ENCODE measurements at regions not wholly inside any gene's neighbourhood (a gene's known extent, or its start where the extent isn't known, plus 50 kb on each side); places are given as distances from the start of the nearest gene placed in this dataset.

GRCh38 chr21:35361988-35362387 lies 312.9 kb upstream of the RUNX1 start:
- Histone ChIP-seq H3K27ac (no peak overlapping the region), H3K27me3 (no peaks in the 10 kb centered on the region), H3K4me3 (no peak overlapping the region), H3K9me3 (no peaks in the 10 kb centered on the region), H3K36me3 (no peaks in the 10 kb centered on the region), H3K4me1 (no peaks in the 10 kb centered on the region)
- DNase-seq = no peak
- intact Hi-C loops (cut with DNase I) = no loop called here
- no peak for ATAC-seq
- FAIRE-seq = no peak
- no peak for TF ChIP-seq CTCF (IDR thresholded peaks at IDR 0.05)

GRCh38 chr21:35360870-35361570 lies 311.9 kb upstream of the RUNX1 start:
- WGBS, 2 donors = 86 to 89% methylated on average over 6 of the region's 6 CpGs
- H3K9me3 ChIP-seq = no peaks in the 10 kb centered on the region
- no peak overlapping the region for H3K4me3 ChIP-seq
- no peaks in the 10 kb centered on the region for H3K4me1 ChIP-seq
- H3K27ac ChIP-seq = no peak overlapping the region
- intact Hi-C loops (cut with DNase I) = no loop called here
- DNase-seq = no peak
- no peak for TF ChIP-seq CTCF (IDR thresholded peaks at IDR 0.05)
- H3K27me3 ChIP-seq = no peaks in the 10 kb centered on the region
- FAIRE-seq = no peak
- no peaks in the 10 kb centered on the region for H3K36me3 ChIP-seq
- ATAC-seq = no peak

- no peak for TF ChIP-seq CTCF (IDR thresholded peaks at IDR 0.05)
Observed at GRCh38 chr21:35359076-35359475, 310.0 kb upstream of the RUNX1 start.

GRCh38 chr21:35358008-35358407 lies 308.9 kb upstream of the RUNX1 start:
- H3K4me1 ChIP-seq = no peaks in the 10 kb centered on the region
- FAIRE-seq (no peak), DNase-seq (no peak), ATAC-seq (no peak)
- H3K36me3 ChIP-seq = no peaks in the 10 kb centered on the region
- WGBS, 2 donors = 73 to 82% methylated on average over 2 of the region's 2 CpGs
- no peak for TF ChIP-seq CTCF (IDR thresholded peaks at IDR 0.05)
- no peak overlapping the region for H3K27ac ChIP-seq
- intact Hi-C loops (cut with DNase I) = no loop called here
- no peak overlapping the region for H3K4me3 ChIP-seq
- H3K9me3 ChIP-seq = no peaks in the 10 kb centered on the region
- no peaks in the 10 kb centered on the region for H3K27me3 ChIP-seq

More at GRCh38 chr21:35359076-35359475, 310.0 kb upstream of the RUNX1 start:
- H3K27me3 ChIP-seq = no peaks in the 10 kb centered on the region
- no peak for FAIRE-seq
- no peak overlapping the region for H3K4me3 ChIP-seq
- H3K9me3 ChIP-seq = no peaks in the 10 kb centered on the region
- H3K36me3 ChIP-seq = no peaks in the 10 kb centered on the region
- intact Hi-C loops (cut with DNase I) = no loop called here
- no peak for ATAC-seq
- H3K27ac ChIP-seq = no peak overlapping the region
- no peaks in the 10 kb centered on the region for H3K4me1 ChIP-seq
- no peak for DNase-seq
- WGBS, 2 donors = 77 to 85% methylated on average over 2 of the region's 2 CpGs

GRCh38 chr21:35357041-35357780 lies 308.1 kb upstream of the RUNX1 start:
- H3K36me3 ChIP-seq = no peaks in the 10 kb centered on the region
- 68 to 72% methylated on average over 3 of the region's 3 CpGs for WGBS, 2 donors
- H3K27ac ChIP-seq = no peak overlapping the region
- no peaks in the 10 kb centered on the region for H3K4me1 ChIP-seq
- no peaks in the 10 kb centered on the region for H3K27me3 ChIP-seq
- DNase-seq (no peak), ATAC-seq (no peak), FAIRE-seq (no peak)
- H3K4me3 ChIP-seq = no peak overlapping the region
- no peak for TF ChIP-seq CTCF (IDR thresholded peaks at IDR 0.05)
- no peaks in the 10 kb centered on the region for H3K9me3 ChIP-seq
- intact Hi-C loops (cut with DNase I) = no loop called here

All from pancreas (tissue), 10 donors.